HG03469 (cell line): ENCODE measurements at regions not wholly inside any gene's neighbourhood (a gene's known extent, or its start where the extent isn't known, plus 50 kb on each side); places are given as distances from the start of the nearest gene placed in this dataset.

ENCODE experiments used
- ATAC-seq: cut with Tn5 transposase; IDR thresholded peaks from one replicate; pipeline ENCODE4 v1.9.1; 2021; ENCODE audit warnings: mild to moderate bottlenecking, moderate library complexity, moderate number of reproducible peaks; ENCODE audit not compliant: unreplicated experiment

GRCh38 chr6:163916315-163917081, 502.0 kb downstream of the QKI start:
- no peak for ATAC-seq

- ATAC-seq: no peak
Observed at GRCh38 chr6:163915131-163915530, 500.6 kb downstream of the QKI start.

- no peak for ATAC-seq
Observed at GRCh38 chr6:163913045-163913444, 498.5 kb downstream of the QKI start.

- ATAC-seq: no peak
Observed at GRCh38 chr6:163906006-163906710, 491.6 kb downstream of the QKI start.

- ATAC-seq: no peak
Observed at GRCh38 chr6:163904186-163904585, 489.7 kb downstream of the QKI start.

GRCh38 chr6:163903541-163903940, 489.0 kb downstream of the QKI start:
- no peak for ATAC-seq

GRCh38 chr6:163902993-163903392, 488.5 kb downstream of the QKI start:
- ATAC-seq: no peak

- ATAC-seq: no peak
Observed at GRCh38 chr6:163901681-163902080, 487.2 kb downstream of the QKI start.

GRCh38 chr6:163900570-163900969, 486.1 kb downstream of the QKI start:
- ATAC-seq: no peak

- ATAC-seq: no peak
Observed at GRCh38 chr6:163897669-163898068, 483.2 kb downstream of the QKI start.

GRCh38 chr6:163897030-163897429, 482.5 kb downstream of the QKI start:
- no peak for ATAC-seq

GRCh38 chr6:163895162-163895561, 480.6 kb downstream of the QKI start:
- no peak for ATAC-seq

GRCh38 chr6:163893609-163894189, 479.2 kb downstream of the QKI start:
- no peak for ATAC-seq

GRCh38 chr6:163892824-163893561, 478.5 kb downstream of the QKI start:
- no peak for ATAC-seq

- ATAC-seq: no peak
Observed at GRCh38 chr6:163889904-163890514, 475.5 kb downstream of the QKI start.

GRCh38 chr6:163888030-163888819, 473.7 kb downstream of the QKI start:
- ATAC-seq: no peak

- no peak for ATAC-seq
Observed at GRCh38 chr6:163886428-163886827, 471.9 kb downstream of the QKI start.

- no peak for ATAC-seq
Observed at GRCh38 chr6:163883984-163884383, 469.5 kb downstream of the QKI start.

GRCh38 chr6:163878698-163879097, 464.2 kb downstream of the QKI start:
- ATAC-seq: no peak
